IMR-90 (cell line): ENCODE measurements at regions not wholly inside any gene's neighbourhood (a gene's known extent, or its start where the extent isn't known, plus 50 kb on each side); places are given as distances from the start of the nearest gene placed in this dataset.

Experiments
- ATAC-seq: fragments of 200-7000 bp; cut with Tn5 transposase; 2 replicates; pipeline ENCODE4 v1.9.1; 2020; ENCODE audit warnings: low read depth, mild to moderate bottlenecking, moderate library complexity
- BruUV-seq: library from RNA; stranded (reverse); fragments of 400-500 nt; replicated peaks from 2 replicates; lab custom pipeline; 2021; lab: Mats Ljungman, UMichigan
- CTCF ChIA-PET: fragments of 300-600 bp; formaldehyde crosslinking; extraction: SDS; loops from one replicate; lab custom pipeline; 2021; ENCODE audit warnings: antibody characterized with exemption; lab: Yijun Ruan, JAX
- POLR2A ChIA-PET: fragments of 300-600 bp; sonication (Branson Sonifier 250); formaldehyde crosslinking; loops from one replicate; lab custom pipeline; 2022; ENCODE audit warnings: antibody characterized with exemption; ENCODE audit not compliant: unreplicated experiment; lab: Charles Lee
- DNase-seq: peaks from one replicate; pipeline ENCODE4 v3.0.0; 2013
- H2AFZ ChIP-seq: replicated peaks from 2 replicates; pipeline ENCODE3; 2013; ENCODE audit warnings: low read length, mild to moderate bottlenecking; ENCODE audit not compliant: poor library complexity
- H2AK5ac ChIP-seq: 2 replicates; pipeline ENCODE4 v1.6.1; 2013; ENCODE audit warnings: low read depth, low read length, inconsistent platforms
- H2AK9ac ChIP-seq: replicated peaks from 2 replicates; pipeline ENCODE3; 2013; ENCODE audit warnings: mild to moderate bottlenecking, low read depth, low read length, moderate library complexity; ENCODE audit not compliant: poor library complexity
- H2BK120ac ChIP-seq: 2 replicates; pipeline ENCODE4 v1.6.1; 2013; ENCODE audit warnings: low read depth, low read length, inconsistent platforms
- H2BK15ac ChIP-seq: 3 replicates; pipeline ENCODE4 v1.6.1; 2013; ENCODE audit warnings: low read depth, low read length, inconsistent platforms
- H2BK20ac ChIP-seq: 2 replicates; pipeline ENCODE4 v1.6.1; 2013; ENCODE audit warnings: low read depth, mild to moderate bottlenecking, inconsistent platforms, low read length, moderate library complexity
- H2BK5ac ChIP-seq: 2 replicates; pipeline ENCODE4 v1.6.1; 2013; ENCODE audit warnings: mild to moderate bottlenecking, low read depth, low read length, inconsistent platforms; ENCODE audit not compliant: poor library complexity, severe bottlenecking
- H3K14ac ChIP-seq: replicated peaks from 2 replicates; pipeline ENCODE4 v1.6.1; 2013; ENCODE audit warnings: low read depth, low read length, inconsistent platforms
- H3K18ac ChIP-seq: 2 replicates; pipeline ENCODE4 v1.6.1; 2013; ENCODE audit warnings: low read depth, low read length, control low read depth
- H3K23ac ChIP-seq: 2 replicates; pipeline ENCODE4 v1.6.1; 2013; ENCODE audit warnings: low read depth, low read length, inconsistent platforms
- H3K27ac ChIP-seq: 2 replicates; pipeline ENCODE4 v1.5.1; 2013; ENCODE audit warnings: mild to moderate bottlenecking, control low read depth, low read length; ENCODE audit not compliant: insufficient read depth
- H3K27me3 ChIP-seq: 2 replicates; pipeline ENCODE4 v1.6.1; 2013; ENCODE audit warnings: low read length; ENCODE audit not compliant: control insufficient read depth, insufficient read depth
- H3K36me3 ChIP-seq: 2 replicates; pipeline ENCODE4 v1.6.1; 2013; ENCODE audit warnings: low read length, mixed read lengths; ENCODE audit not compliant: control insufficient read depth, insufficient read depth
- H3K4ac ChIP-seq: 2 replicates; pipeline ENCODE4 v1.6.1; 2013; ENCODE audit warnings: low read depth, low read length, inconsistent platforms
- H3K4me1 ChIP-seq: 2 replicates; pipeline ENCODE4 v1.6.1; 2013; ENCODE audit warnings: low read length, mixed read lengths; ENCODE audit not compliant: control insufficient read depth, insufficient read depth
- H3K4me2 ChIP-seq: 2 replicates; pipeline ENCODE4 v1.6.1; 2013; ENCODE audit warnings: low read depth, mild to moderate bottlenecking, control low read depth, low read length, moderate library complexity
- H3K4me3 ChIP-seq: 2 replicates; pipeline ENCODE4 v1.5.1; 2013; ENCODE audit warnings: low read depth, mild to moderate bottlenecking, control low read depth, low read length, moderate library complexity; ENCODE audit not compliant: insufficient read depth
- H3K56ac ChIP-seq: 2 replicates; pipeline ENCODE4 v1.6.1; 2013; ENCODE audit warnings: low read length, inconsistent platforms; ENCODE audit not compliant: insufficient read depth; ENCODE audit errors: extremely low read depth
- H3K79me1 ChIP-seq, 2 experiments: 2 replicates each; pipeline ENCODE4 v1.6.1; 2013; ENCODE audit warnings: low read length in 2 of 2, inconsistent platforms in 1 of 2, low read depth in 1 of 2
- H3K9ac ChIP-seq: 2 replicates; pipeline ENCODE4 v1.6.1; 2013; ENCODE audit warnings: low read depth, low read length, control low read depth
- H3K9me1 ChIP-seq: 2 replicates; pipeline ENCODE4 v1.6.1; 2013; ENCODE audit warnings: low read length, inconsistent platforms; ENCODE audit not compliant: insufficient read depth
- H3K9me3 ChIP-seq: 2 replicates; pipeline ENCODE4 v1.6.1; 2013; ENCODE audit warnings: low read length; ENCODE audit not compliant: control insufficient read depth, insufficient read depth
- H4K20me1 ChIP-seq: 2 replicates; pipeline ENCODE4 v1.6.1; 2013; ENCODE audit warnings: low read length, inconsistent platforms; ENCODE audit not compliant: insufficient read depth
- H4K5ac ChIP-seq: 2 replicates; pipeline ENCODE4 v1.6.1; 2013; ENCODE audit warnings: mild to moderate bottlenecking, low read depth, low read length, control low read depth
- H4K8ac ChIP-seq, 2 experiments: 2 replicates each; pipeline ENCODE4 v1.6.1; 2013; ENCODE audit warnings: low read depth in 2 of 2, low read length in 2 of 2, control low read depth in 1 of 2, inconsistent platforms in 1 of 2
- H4K91ac ChIP-seq: 2 replicates; pipeline ENCODE4 v1.6.1; 2013; ENCODE audit warnings: low read depth, low read length, inconsistent platforms; ENCODE audit not compliant: insufficient read depth
- BHLHE40 ChIP-seq: fragments of 150-350 bp; IDR thresholded peaks from 2 replicates; pipeline ENCODE4 v1.6.1; 2016; ENCODE audit warnings: mild to moderate bottlenecking, low read depth, low read length
- CHD1 ChIP-seq: IDR thresholded peaks from 2 replicates; pipeline ENCODE4 v1.6.1; 2012; ENCODE audit warnings: low read depth, low read length, improper control_type of control experiment
- ELK1 ChIP-seq: fragments of 150-350 bp; IDR thresholded peaks from 2 replicates; pipeline ENCODE4 v1.6.1; 2016; ENCODE audit warnings: low read depth, mild to moderate bottlenecking, low read length, moderate library complexity, borderline replicate concordance
- FOS ChIP-seq: fragments of 150-350 bp; IDR thresholded peaks from 2 replicates; pipeline ENCODE4 v1.6.1; 2016; ENCODE audit warnings: low read depth, low read length
- RAD21 ChIP-seq: IDR thresholded peaks from 2 replicates; pipeline ENCODE4 v1.6.1; 2012; ENCODE audit warnings: low read length, improper control_type of control experiment
- WGBS, 2 experiments: methylation state at CpG; one replicate each; pipeline versions ENCODE4 v1.1.5 to v1.1.7; 2013; ENCODE audit warnings: missing lambda C conversion rate in 2 of 2; ENCODE audit not compliant: insufficient read length in 1 of 2; ENCODE audit errors: extremely low coverage in 2 of 2; 5-methylcytosine and 5-hydroxymethylcytosine counted together
- dilution Hi-C: fragments of 300-500 bp; cut with HindIII; formaldehyde crosslinking; loops from one replicate; pipeline ENCODE4 v1.14.3; 2018; ENCODE audit warnings: low sequenced_read_pairs; ENCODE audit not compliant: unreplicated experiment
- in situ Hi-C: fragments of 300-500 bp; cut with MboI; formaldehyde crosslinking; loops from 3 replicates; pipeline ENCODE4 v1.14.3; 2019; ENCODE audit warnings: low sequenced_read_pairs, inconsistent platforms, mixed read lengths
- intact Hi-C: fragments of 100-400 bp; cut with micrococcal nuclease; formaldehyde crosslinking; loops from 2 replicates; pipeline ENCODE4 v1.10.0; 2022

DNA sequence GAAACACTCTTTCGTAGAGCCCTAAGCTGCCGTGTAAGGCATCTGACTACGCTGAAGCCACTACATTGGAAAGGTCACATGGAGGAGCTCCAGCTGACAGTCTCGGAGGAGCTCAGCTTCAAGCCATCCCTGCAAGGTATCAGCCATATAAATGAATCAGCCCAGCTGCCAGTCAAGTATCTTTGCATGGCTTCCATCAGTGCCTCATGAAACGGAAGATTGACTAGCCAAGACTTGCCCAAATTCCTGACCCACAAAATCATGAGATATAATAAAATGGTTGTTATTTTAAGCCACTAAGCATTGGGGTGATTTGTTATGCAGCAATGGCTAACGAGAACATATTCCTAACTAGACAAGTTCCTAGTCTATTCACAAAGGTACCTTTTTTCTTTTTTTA is 104.1 kb upstream of the SCOC start:
- no peaks in the 10 kb centered on the region for H4K20me1 ChIP-seq
- peaks cover 1% of the 10 kb centered on the region; the same call in 1 of the 2 replicates for H3K27me3 ChIP-seq
- no peak for TF ChIP-seq CHD1
- no peak for TF ChIP-seq RAD21
- no peak for TF ChIP-seq BHLHE40
- TF ChIP-seq FOS, result no peak
- no peak for TF ChIP-seq ELK1
- no peak overlapping the region for H3K14ac ChIP-seq
- no peak overlapping the region for H2BK120ac ChIP-seq
- WGBS, 2 experiments, result 94% methylated on average over 4 of the region's 6 CpGs; no CpG with 5 or more reads in 1 of the 2 experiments
- BruUV-seq, result no TSS peak
- H3K4me2 ChIP-seq, result no peak overlapping the region
- H2BK15ac ChIP-seq, result no peak overlapping the region
- peaks cover 9% of the 10 kb centered on the region; the same call in 1 of the 2 replicates for H3K9me1 ChIP-seq
- no peak overlapping the region for H3K9ac ChIP-seq
- no peak overlapping the region for H3K23ac ChIP-seq
- peaks cover 15% of the 10 kb centered on the region for H3K4me1 ChIP-seq
- H3K27ac ChIP-seq, result no peak overlapping the region
- H3K9me3 ChIP-seq, result no peaks in the 10 kb centered on the region
- H4K8ac ChIP-seq, result no peak overlapping the region
- ATAC-seq (no peak), DNase-seq (no peak)
- dilution Hi-C loops, result no loop called here
- no peaks in the 10 kb centered on the region for H3K79me1 ChIP-seq
- no peak overlapping the region for H3K4me3 ChIP-seq
- H4K91ac ChIP-seq, result no peak overlapping the region
- no peaks in the 10 kb centered on the region for H3K36me3 ChIP-seq
- H2AFZ ChIP-seq, result no peak overlapping the region
- H2AK9ac ChIP-seq, result no peak overlapping the region
- no peak overlapping the region for H3K56ac ChIP-seq
- H3K18ac ChIP-seq, result no peak overlapping the region
- H2BK5ac ChIP-seq, result no peak overlapping the region
- H4K5ac ChIP-seq, result no peak overlapping the region
- intact Hi-C loops, result loop anchor here (5.0 kb wide), 1 partner anchor 38 kb away; no protein-coding TSS in a partner anchor
- H3K4ac ChIP-seq, result no peak overlapping the region
- ChIA-PET POLR2A (no interaction called here), CTCF (no interaction called here)
- no peak overlapping the region for H2AK5ac ChIP-seq
- H2BK20ac ChIP-seq, result no peak overlapping the region
- in situ Hi-C loops, result no loop called here
